ENCODE measurements at regions not wholly inside any gene's neighbourhood (a gene's known extent, or its start where the extent isn't known, plus 50 kb on each side); places are given as distances from the start of the nearest gene placed in this dataset.

- DNase-seq (ENCODE audit: low read depth, low spot score) = no peak
These were observed 136.3 kb upstream of the MLIP start for GRCh38 chr6:53974941-53975340.

DNA sequence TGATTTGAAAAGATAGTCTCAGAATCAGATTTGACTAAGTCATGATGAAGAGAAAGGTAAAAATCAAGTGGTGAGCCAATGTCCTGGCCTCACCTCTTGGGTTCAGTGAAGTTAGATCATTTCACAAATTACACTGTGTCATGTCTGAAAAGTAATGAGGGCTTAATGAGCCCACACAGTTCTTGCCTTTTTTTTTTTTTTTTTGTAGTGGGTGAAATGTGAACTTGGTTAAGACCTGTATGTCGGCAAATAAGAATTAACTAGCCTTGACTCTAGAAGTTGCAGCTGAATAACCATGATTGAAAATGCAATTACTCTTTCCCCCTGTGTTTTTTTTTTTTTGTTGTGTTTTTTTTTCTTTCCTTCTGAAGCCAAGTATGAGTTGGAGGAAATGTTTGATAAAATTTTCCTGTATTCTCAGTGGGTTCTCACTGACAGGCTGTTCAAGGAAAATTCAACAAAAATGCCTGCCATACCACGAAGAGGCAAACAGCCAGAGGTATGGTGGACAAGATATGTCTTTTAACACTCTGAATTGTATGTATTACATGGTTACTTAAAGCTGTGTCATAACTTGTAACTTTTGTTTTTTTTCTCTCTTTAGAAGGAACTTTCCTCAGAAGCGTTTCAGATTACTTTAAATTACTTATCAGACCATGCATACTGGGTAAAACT, 135.2 kb upstream of the MLIP start:
- no peak for DNase-seq (ENCODE audit: low read depth, low spot score)
- no peak overlapping the region for H3K27ac ChIP-seq

More at GRCh38 chr6:53974941-53975340, 136.3 kb upstream of the MLIP start:
- no peak overlapping the region for H3K27ac ChIP-seq

GRCh38 chr6:53977551-53977950, 133.7 kb upstream of the MLIP start:
- DNase-seq (ENCODE audit: low read depth, low spot score) = no peak
- no peak overlapping the region for H3K27ac ChIP-seq

- H3K27ac ChIP-seq = no peak overlapping the region
- no peak for DNase-seq (ENCODE audit: low read depth, low spot score)
These were observed 131.7 kb upstream of the MLIP start for GRCh38 chr6:53979468-53980067.

- peak overlapping the region; percentile 80 for H3K27ac ChIP-seq
- DNase-seq (ENCODE audit: low read depth, low spot score) = peak; percentile 60
These were observed 128.7 kb upstream of the MLIP start for GRCh38 chr6:53982366-53983050.

DNA sequence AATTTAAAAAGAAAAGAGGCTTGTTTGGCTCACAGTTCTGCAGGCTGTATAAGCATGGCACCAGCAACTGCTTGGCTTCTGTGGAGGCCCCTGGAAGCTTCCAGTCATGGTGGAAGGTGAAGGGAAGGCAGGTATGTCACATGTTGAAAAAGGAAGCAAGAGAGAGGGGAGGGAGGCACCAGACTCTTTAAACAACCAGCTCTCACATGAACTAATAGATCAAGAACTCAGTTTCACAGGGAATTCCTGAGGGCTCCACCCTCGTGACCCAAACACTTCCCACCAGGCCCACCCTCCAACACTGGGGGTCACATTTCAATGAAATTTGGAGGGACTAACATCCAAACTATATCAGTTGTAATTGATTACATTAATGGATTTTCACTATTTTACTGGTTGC, 127.9 kb upstream of the MLIP start:
- H3K27ac ChIP-seq = peak overlapping the region; percentile 80
- no peak for DNase-seq (ENCODE audit: low read depth, low spot score)

- peak overlapping the region; percentile 80 for H3K27ac ChIP-seq
- DNase-seq (ENCODE audit: low read depth, low spot score) = peak; percentile 92
These were observed 127.1 kb upstream of the MLIP start for GRCh38 chr6:53984163-53984562.

GRCh38 chr6:53984581-53984980, 126.7 kb upstream of the MLIP start:
- no peak for DNase-seq (ENCODE audit: low read depth, low spot score)
- peak overlapping the region; percentile 80 for H3K27ac ChIP-seq

GRCh38 chr6:53985366-53985765, 125.9 kb upstream of the MLIP start:
- DNase-seq (ENCODE audit: low read depth, low spot score) = no peak
- H3K27ac ChIP-seq = peak overlapping the region; percentile 80

- no peak for DNase-seq (ENCODE audit: low read depth, low spot score)
- no peak overlapping the region for H3K27ac ChIP-seq
These were observed 125.0 kb upstream of the MLIP start for GRCh38 chr6:53986165-53986720.

GRCh38 chr6:53986721-53987521, 124.3 kb upstream of the MLIP start:
- no peak overlapping the region for H3K27ac ChIP-seq
- DNase-seq (ENCODE audit: low read depth, low spot score) = no peak

DNA sequence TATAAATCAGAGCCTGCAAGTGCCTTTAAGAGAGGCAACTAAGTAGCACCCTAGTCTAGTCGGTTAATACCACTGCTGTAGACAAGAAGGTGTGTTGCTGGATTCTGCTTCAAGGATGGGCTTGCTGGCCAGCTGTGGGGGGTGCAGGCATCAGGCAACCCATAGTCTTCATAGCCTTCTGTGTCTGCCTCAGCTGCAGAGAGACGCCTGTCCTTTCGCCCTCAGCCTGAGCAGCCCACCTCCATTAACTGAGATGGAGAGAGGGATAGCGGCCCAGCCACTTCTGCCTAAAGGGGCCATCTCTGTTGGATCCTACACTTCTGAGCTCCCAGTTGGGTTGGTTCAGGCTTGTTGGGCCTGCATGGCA, 123.7 kb upstream of the MLIP start:
- DNase-seq (ENCODE audit: low read depth, low spot score) = no peak
- no peak overlapping the region for H3K27ac ChIP-seq

DNA sequence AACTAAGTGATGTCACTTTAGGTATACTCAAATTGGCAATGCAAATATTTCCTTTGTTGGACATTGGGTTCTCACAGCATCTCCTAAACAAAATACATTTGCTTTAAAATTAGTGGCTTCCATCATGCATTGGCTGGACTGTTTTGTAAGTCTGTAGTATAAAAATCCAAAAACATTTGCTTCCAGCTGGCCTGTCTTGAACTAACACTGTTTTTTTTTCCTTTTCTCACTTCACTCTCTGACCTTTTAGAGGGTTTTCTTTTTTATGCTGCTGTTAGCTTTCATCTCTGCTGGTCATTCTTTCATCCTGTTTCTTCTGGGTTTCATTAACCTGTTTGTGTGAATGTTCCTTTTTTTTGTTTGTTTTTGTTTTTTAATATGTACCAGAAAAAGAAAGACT, 121.7 kb upstream of the MLIP start:
- no peak for DNase-seq (ENCODE audit: low read depth, low spot score)

DNA sequence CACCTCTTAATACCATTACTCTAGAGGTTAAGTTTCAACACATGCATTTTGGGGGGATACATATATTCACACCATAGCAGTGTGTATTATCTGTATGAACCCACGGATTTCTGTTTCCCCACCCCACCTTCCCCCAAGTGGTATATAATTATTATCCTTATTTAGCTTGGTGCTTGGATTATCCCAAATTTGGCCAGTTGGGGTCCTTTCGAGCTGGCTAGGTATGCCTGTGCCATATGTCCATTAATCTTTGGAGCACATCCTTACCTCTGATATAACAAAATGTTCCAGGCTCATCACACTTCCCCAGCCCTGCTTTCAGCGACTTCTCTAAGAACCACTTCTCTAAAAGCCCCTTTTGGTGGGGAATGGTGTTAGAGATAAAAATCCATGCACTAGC, 118.7 kb upstream of the MLIP start:
- no peak for DNase-seq (ENCODE audit: low read depth, low spot score)
- H3K27ac ChIP-seq = no peak overlapping the region

More for the DNA sequence above, 121.7 kb upstream of the MLIP start:
- H3K27ac ChIP-seq = no peak overlapping the region

DNA sequence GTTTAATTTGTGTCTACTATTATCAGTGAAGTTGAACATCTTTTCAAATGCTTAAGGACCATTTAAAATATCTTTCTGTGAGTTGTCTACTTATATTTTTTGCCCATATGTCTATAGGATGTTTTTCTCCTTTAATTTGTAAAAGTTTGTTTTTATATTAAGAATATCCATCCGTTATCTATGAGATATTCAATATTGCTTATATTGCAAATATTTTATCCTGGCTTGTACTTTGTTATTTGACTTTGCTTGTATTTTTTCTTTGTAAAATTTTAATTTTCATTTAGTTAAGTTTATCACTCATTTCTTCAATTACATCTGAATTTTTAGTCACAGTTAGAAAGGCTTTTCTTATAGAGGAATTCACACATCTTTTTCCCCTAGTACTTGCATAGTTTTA, 117.0 kb upstream of the MLIP start:
- no peak overlapping the region for H3K27ac ChIP-seq
- no peak for DNase-seq (ENCODE audit: low read depth, low spot score)

DNA sequence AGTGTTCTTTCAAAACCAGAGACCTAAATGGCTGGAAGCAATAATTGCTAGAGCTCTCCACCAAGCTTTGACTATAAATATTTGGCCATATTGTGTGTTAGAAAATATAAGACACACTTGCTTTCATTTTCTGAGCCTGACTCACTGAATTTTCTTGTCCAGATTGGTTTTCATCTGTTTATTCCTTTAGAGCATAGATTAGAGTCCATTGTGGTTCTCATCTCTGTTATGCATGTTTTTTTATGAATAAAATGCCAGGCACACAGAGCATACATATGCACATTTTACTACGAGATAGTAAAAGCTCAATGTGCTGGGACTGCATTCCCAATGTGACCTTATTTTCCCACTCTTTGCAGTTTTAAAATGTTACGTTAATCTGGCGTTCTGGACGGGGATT, 115.3 kb upstream of the MLIP start:
- no peak overlapping the region for H3K27ac ChIP-seq

DNA sequence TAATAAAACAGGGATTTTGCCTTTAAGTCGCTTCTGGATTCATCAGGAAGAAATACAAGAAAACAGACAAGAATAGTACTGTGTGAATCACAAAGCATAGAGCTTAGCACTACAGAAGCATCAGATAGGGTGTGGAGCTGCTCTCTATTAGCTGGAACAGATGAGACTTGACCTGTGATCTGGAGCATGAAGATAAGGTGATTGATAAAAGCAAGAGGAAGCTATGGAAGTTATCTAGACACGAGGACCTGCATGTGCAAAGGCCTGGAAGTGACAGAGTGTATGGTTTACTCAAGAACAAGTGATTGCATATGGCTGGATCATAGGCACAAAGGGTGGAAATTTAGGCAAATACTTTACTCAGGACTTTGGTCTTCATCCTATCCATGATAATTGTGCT, 112.9 kb upstream of the MLIP start:
- H3K27ac ChIP-seq = no peak overlapping the region
- no peak for DNase-seq (ENCODE audit: low read depth, low spot score)

More for the DNA sequence above, 115.3 kb upstream of the MLIP start:
- no peak for DNase-seq (ENCODE audit: low read depth, low spot score)

GRCh38 chr6:53999088-53999755, 112.0 kb upstream of the MLIP start:
- no peak overlapping the region for H3K27ac ChIP-seq
- no peak for DNase-seq (ENCODE audit: low read depth, low spot score)

DNA sequence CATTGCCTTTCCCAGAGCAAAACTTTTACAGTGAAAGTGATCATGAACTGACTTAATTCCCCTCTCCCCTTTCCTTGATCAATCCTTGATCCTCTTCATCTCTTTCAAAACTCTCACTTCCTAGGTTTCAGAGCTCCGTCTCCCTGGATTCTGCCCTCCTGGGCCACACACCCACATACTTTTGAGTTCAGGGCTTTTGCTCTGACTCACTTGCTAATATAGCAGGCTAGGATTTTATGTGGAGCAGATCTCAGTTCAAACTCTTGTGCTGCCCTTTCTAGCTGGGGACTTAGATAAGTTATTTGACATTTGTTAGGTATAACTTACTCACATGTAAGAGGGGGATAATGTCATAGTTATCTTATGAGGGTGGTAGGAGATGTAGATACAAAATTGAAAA, 109.1 kb upstream of the MLIP start:
- no peak for DNase-seq (ENCODE audit: low read depth, low spot score)
- peak overlapping the region; percentile 9 for H3K27ac ChIP-seq

- no peak overlapping the region for H3K27ac ChIP-seq
These were observed 107.9 kb upstream of the MLIP start for GRCh38 chr6:54003316-54003715.

More at GRCh38 chr6:54003316-54003715, 107.9 kb upstream of the MLIP start:
- no peak for DNase-seq (ENCODE audit: low read depth, low spot score)

All from epithelial cell of prostate (primary cell).